ENCODE measurements at regions not wholly inside any gene's neighbourhood (a gene's known extent, or its start where the extent isn't known, plus 50 kb on each side); places are given as distances from the start of the nearest gene placed in this dataset.

DNA sequence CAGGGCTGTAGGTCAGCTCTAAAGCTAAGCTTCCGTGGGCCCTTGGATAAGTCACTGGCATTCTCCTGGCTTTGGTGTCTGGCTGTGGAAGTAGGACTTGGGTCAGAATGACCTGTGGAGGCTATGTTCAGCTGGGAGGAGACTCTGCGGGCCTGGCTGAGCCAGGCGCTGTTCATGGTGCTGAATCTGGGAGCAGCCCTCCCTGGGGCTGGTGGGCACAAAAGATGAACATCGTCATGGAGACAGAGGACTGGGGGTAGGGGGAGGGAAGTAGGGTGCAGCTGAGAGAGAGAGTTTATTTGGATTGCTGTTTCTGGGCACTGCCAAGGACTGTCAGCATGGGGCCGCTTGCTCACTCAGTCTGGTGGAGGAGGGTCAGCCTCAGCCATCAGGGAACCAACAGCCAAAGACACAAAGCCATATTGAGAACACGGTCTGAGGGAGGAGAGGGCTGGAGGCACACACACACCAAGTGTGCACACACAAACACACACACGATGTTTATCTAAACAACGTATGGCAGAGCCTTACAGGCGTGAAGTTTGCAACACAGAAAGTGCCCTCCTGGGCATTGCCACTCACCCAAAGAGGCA lies 120.7 kb upstream of the LINGO1 start:
- DNase-seq (ENCODE audit: low read depth), result no peak

- no peak for DNase-seq (ENCODE audit: low read depth)
Measured at GRCh38 chr15:77749998-77750540, 117.4 kb upstream of the LINGO1 start.

- no peak for DNase-seq (ENCODE audit: low read depth)
Measured at GRCh38 chr15:77749236-77749997, 116.7 kb upstream of the LINGO1 start.

DNA sequence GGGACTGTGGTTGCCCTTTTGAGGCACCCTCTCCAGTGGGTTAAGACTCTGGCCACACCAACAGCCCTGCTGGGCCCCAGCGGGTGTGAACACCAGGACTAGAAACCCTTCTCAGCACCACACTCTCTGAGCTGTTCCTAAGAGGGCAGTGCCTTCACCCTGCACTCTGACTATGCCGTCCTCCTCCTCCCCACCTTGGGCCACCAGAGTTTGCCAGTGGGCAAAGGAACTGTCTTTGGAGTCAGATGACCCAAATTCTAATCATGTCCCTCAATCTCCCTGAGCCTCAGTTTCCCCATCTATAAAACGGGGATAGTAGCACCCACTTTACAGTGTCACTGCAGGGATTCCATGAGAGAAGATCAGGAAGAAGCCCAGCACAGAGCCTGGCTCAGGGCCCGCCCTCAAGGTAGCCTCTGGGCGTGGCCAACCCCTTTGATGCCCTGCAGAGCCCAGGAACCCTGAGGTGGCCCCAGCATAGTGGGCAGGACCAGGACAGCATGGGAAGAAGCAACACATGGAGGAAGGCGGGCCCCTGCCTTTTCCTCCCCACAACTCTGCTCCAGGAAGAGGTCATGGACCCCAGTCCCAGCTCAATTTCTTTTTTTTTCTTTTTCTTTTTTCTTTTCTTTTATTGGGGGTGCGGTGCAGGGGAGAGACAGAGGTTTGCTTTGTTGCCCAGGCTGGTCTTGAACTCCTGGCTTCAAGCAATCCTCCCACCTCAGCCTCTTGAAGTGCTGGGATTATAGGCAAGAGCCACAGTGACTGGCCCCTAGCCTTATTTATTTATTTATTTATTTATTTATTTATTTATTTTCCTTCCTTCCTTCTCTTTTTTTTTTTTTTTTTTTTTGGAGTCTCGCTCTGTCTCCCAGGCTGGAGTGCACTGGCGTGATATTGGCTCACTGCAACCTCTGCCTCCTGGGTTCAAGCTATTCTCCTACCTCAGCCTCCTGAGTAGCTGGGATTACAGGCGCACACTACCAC lies 115.7 kb upstream of the LINGO1 start:
- DNase-seq (ENCODE audit: low read depth), result no peak

GRCh38 chr15:77747175-77748077 lies 114.7 kb upstream of the LINGO1 start:
- DNase-seq (ENCODE audit: low read depth), result no peak

- DNase-seq (ENCODE audit: low read depth), result no peak
Measured at GRCh38 chr15:77746254-77747174, 113.8 kb upstream of the LINGO1 start.

- DNase-seq (ENCODE audit: low read depth), result no peak
Measured at GRCh38 chr15:77744398-77744797, 111.7 kb upstream of the LINGO1 start.

- no peak for DNase-seq (ENCODE audit: low read depth)
Measured at GRCh38 chr15:77742570-77742969, 109.9 kb upstream of the LINGO1 start.

DNA sequence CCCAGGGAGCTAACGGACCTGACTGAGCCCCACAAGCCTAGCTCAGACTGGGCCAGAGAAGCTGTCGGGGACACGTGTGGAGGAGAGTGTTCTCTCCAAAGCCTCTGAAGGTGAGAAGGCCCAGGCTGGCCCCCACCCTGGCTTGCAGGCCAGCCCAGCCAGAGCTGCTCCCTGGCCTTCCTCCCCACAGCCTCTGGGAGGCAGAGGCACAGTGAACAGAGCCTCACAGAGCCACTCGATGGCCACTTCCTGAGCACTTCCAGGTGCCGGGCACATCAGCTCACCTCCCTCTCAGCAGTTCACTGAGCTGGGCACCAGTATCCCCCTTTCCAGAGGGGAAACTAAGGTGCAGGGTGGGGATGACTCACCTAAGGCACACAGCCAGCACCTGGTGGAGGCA lies 109.4 kb upstream of the LINGO1 start:
- DNase-seq (ENCODE audit: low read depth), result no peak

GRCh38 chr15:77741106-77741505 lies 108.4 kb upstream of the LINGO1 start:
- DNase-seq (ENCODE audit: low read depth), result no peak

- DNase-seq (ENCODE audit: low read depth), result no peak
Measured at GRCh38 chr15:77739591-77740378, 107.1 kb upstream of the LINGO1 start.

DNA sequence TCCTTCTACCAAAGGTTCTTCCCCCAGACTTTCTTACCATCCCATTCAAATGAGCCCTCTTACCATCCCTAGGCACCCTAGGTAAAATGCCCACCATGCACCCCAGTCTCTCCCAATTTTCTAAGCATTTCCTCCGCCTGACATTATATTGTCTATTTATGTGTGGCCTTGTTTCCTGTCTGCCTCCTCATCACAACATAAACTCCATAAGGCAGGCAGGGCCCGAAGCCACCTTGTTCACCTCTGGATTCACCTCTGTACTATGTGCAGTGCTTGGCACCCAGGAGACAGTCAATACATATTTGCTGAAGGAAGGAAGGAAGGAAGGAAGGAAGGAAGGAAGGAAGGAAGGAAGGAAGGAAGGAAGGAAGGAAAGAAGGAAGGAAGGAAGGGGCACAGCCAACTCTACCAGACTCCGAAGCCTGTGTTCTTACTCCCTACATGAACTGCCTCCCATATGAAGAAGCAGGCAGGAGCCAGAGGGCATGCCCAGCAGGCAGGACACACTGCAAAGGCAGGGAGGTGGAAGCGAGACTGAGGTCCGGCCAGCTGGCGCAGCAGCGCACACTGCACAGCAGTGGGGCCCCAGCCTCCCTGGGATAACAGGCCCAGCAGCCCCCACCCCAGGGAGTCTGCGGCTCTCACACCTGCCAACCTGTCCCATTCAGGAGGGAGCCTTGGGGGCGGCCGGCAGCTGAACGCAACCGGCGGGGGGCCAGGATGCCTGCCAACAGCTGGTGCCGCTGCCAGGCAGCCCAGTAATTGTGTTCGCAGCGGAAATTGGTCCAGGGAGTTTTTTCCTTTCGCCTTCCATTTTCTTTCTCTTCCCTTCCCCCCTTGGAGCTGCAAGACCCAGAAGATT lies 106.0 kb upstream of the LINGO1 start:
- no peak for DNase-seq (ENCODE audit: low read depth)

DNA sequence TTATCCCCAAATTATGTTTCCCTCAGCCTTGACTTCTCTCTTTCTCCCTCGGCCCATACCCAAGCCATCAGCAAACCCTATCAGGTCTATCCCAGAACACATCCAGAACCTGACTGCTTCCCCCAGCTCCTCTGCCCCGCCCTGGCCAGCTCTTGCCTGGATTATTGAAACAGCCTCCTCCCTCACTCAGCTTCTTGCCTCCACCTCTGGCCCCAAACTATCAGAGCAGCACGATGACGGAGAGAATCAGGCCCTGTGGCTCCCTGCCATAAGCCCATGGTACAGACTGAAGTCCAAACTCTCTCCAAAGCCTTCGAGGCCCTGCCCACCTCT lies 105.3 kb upstream of the LINGO1 start:
- no peak for DNase-seq (ENCODE audit: low read depth)

GRCh38 chr15:77737238-77738037 lies 104.7 kb upstream of the LINGO1 start:
- no peak for DNase-seq (ENCODE audit: low read depth)

DNA sequence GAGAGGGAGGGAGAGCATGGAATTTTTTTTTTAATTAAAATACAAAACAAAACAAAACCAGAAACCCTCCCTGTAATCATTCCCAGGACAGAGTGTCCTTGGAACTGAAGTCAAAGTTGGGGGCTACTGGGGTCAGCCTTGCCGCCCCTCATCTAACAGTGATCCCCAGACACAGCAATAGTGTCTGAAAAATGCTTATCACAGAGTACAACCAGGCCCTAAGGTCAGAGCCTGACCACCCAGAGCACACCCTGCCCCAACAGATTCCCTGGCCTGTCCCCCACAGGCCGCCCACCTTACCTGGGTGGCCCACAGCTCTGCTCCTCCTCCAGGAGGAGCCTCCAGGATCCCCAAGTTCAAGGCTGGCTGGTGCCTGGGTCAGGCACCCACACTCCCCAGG lies 101.6 kb upstream of the LINGO1 start:
- DNase-seq (ENCODE audit: low read depth), result no peak

- DNase-seq (ENCODE audit: low read depth), result no peak
Measured at GRCh38 chr15:77733579-77734300, 101.0 kb upstream of the LINGO1 start.
